AG04449 (cell line): ENCODE measurements at regions not wholly inside any gene's neighbourhood (a gene's known extent, or its start where the extent isn't known, plus 50 kb on each side); places are given as distances from the start of the nearest gene placed in this dataset.

Experiments used
- CTCF ChIA-PET: fragments of 350-600 bp; formaldehyde crosslinking; extraction: SDS; loops from one replicate; lab custom pipeline; 2021; ENCODE audit warnings: antibody characterized with exemption; lab: Yijun Ruan, JAX
- POLR2A ChIA-PET: fragments of 400-600, 350-600 bp; formaldehyde crosslinking; extraction: SDS; loops from one replicate; lab custom pipeline; 2020; ENCODE audit warnings: antibody characterized with exemption, inconsistent platforms; lab: Yijun Ruan, JAX
- DNase-seq: peaks from one replicate; pipeline ENCODE4 v3.0.0-alpha.2; 2010; ENCODE audit warnings: low read depth, low spot score
- H3K4me3 ChIP-seq: 2 replicates; pipeline ENCODE4 v1.5.1; 2011; ENCODE audit warnings: low read depth, mild to moderate bottlenecking, control low read depth, low read length
- CTCF ChIP-seq: IDR thresholded peaks from one replicate; pipeline ENCODE4 v1.5.1; 2011; ENCODE audit warnings: mild to moderate bottlenecking, moderate library complexity, low read length, control low read depth, inconsistent platforms; ENCODE audit not compliant: insufficient read depth; ENCODE audit errors: missing control alignments

GRCh38 chr5:166046956-166047355 lies 2244.5 kb upstream of the WWC1 start:
- no peak for TF ChIP-seq CTCF
- H3K4me3 ChIP-seq: no peak overlapping the region
- ChIA-PET CTCF (no interaction called here), POLR2A (no interaction called here)
- no peak for DNase-seq

- ChIA-PET CTCF (no interaction called here), POLR2A (no interaction called here)
- no peak for TF ChIP-seq CTCF
- DNase-seq: no peak
- H3K4me3 ChIP-seq: no peak overlapping the region
Observed at GRCh38 chr5:166050531-166050930, 2240.9 kb upstream of the WWC1 start.

GRCh38 chr5:166058660-166059059 lies 2232.8 kb upstream of the WWC1 start:
- ChIA-PET POLR2A (no interaction called here), CTCF (no interaction called here)
- no peak overlapping the region for H3K4me3 ChIP-seq
- no peak for TF ChIP-seq CTCF
- no peak for DNase-seq

- POLR2A ChIA-PET: no interaction called here
- no peak for DNase-seq
- CTCF ChIA-PET: no interaction called here
- H3K4me3 ChIP-seq: no peak overlapping the region
- no peak for TF ChIP-seq CTCF
Observed at GRCh38 chr5:166062094-166062493, 2229.4 kb upstream of the WWC1 start.

GRCh38 chr5:166062719-166063118 lies 2228.7 kb upstream of the WWC1 start:
- ChIA-PET CTCF (no interaction called here), POLR2A (no interaction called here)
- TF ChIP-seq CTCF: no peak
- no peak for DNase-seq
- H3K4me3 ChIP-seq: no peak overlapping the region

GRCh38 chr5:166063261-166063660 lies 2228.2 kb upstream of the WWC1 start:
- H3K4me3 ChIP-seq: no peak overlapping the region
- ChIA-PET POLR2A (no interaction called here), CTCF (no interaction called here)
- DNase-seq: no peak
- no peak for TF ChIP-seq CTCF
